Ishikawa (cell line): ENCODE measurements at regions not wholly inside any gene's neighbourhood (a gene's known extent, or its start where the extent isn't known, plus 50 kb on each side); places are given as distances from the start of the nearest gene placed in this dataset.

Experiments
- CEBPB ChIP-seq: IDR thresholded peaks from 2 replicates; pipeline ENCODE4 v1.6.1; 2012
- CREB1 ChIP-seq: IDR thresholded peaks from 2 replicates; pipeline ENCODE4 v1.6.1; 2012; ENCODE audit warnings: low read depth
- EGR1 ChIP-seq: IDR thresholded peaks from 2 replicates; pipeline ENCODE4 v1.6.1; 2012
- EP300 ChIP-seq: IDR thresholded peaks from 2 replicates; pipeline ENCODE4 v1.6.1; 2012; ENCODE audit warnings: borderline replicate concordance
- FOXM1 ChIP-seq: IDR thresholded peaks from 2 replicates; pipeline ENCODE4 v1.6.1; 2012; ENCODE audit warnings: low read depth, borderline replicate concordance
- MAX ChIP-seq: IDR thresholded peaks from 2 replicates; pipeline ENCODE4 v1.6.1; 2012
- NFIC ChIP-seq: IDR thresholded peaks from 2 replicates; pipeline ENCODE4 v1.6.1; 2012
- RAD21 ChIP-seq: IDR thresholded peaks from 2 replicates; pipeline ENCODE4 v1.6.1; 2012; ENCODE audit warnings: low read depth
- REST ChIP-seq: IDR thresholded peaks from 2 replicates; pipeline ENCODE4 v1.6.1; 2012; ENCODE audit warnings: low read depth, mild to moderate bottlenecking
- TAF1 ChIP-seq: IDR thresholded peaks from 2 replicates; pipeline ENCODE4 v1.6.1; 2012; ENCODE audit warnings: low read depth, mild to moderate bottlenecking
- TCF12 ChIP-seq: IDR thresholded peaks from 2 replicates; pipeline ENCODE4 v1.6.1; 2012; ENCODE audit warnings: low read depth
- TEAD4 ChIP-seq: IDR thresholded peaks from 2 replicates; pipeline ENCODE4 v1.6.1; 2012
- USF1 ChIP-seq: IDR thresholded peaks from 2 replicates; pipeline ENCODE4 v1.6.1; 2012
- YY1 ChIP-seq: IDR thresholded peaks from 2 replicates; pipeline ENCODE4 v1.6.1; 2012; ENCODE audit warnings: low read depth
- ZBTB7A ChIP-seq: IDR thresholded peaks from 2 replicates; pipeline ENCODE4 v1.6.1; 2012; ENCODE audit warnings: low read depth

- TF ChIP-seq CEBPB (no peak), TAF1 (no peak), ZBTB7A (no peak), FOXM1 (no peak), TCF12 (no peak), TEAD4 (no peak), EGR1 (no peak), YY1 (no peak), REST (no peak), MAX (no peak), EP300 (no peak), RAD21 (no peak), USF1 (no peak), CREB1 (no peak), NFIC (no peak)
These were observed 225.5 kb upstream of the JADE1 start for GRCh38 chr4:128583753-128584712.

GRCh38 chr4:128582427-128582870, 227.1 kb upstream of the JADE1 start:
- no peak for TF ChIP-seq MAX
- TF ChIP-seq TAF1: no peak
- TF ChIP-seq REST: no peak
- no peak for TF ChIP-seq ZBTB7A
- no peak for TF ChIP-seq YY1
- no peak for TF ChIP-seq NFIC
- no peak for TF ChIP-seq EP300
- TF ChIP-seq CREB1: no peak

GRCh38 chr4:128579154-128579853, 230.2 kb upstream of the JADE1 start:
- no peak for TF ChIP-seq EP300
- no peak for TF ChIP-seq TAF1
- TF ChIP-seq USF1: no peak
- no peak for TF ChIP-seq RAD21
- no peak for TF ChIP-seq MAX
- no peak for TF ChIP-seq ZBTB7A
- no peak for TF ChIP-seq FOXM1
- no peak for TF ChIP-seq YY1
- no peak for TF ChIP-seq REST
- no peak for TF ChIP-seq CEBPB
- TF ChIP-seq TCF12: no peak
- no peak for TF ChIP-seq CREB1
